ENCODE measurements at regions not wholly inside any gene's neighbourhood (a gene's known extent, or its start where the extent isn't known, plus 50 kb on each side); places are given as distances from the start of the nearest gene placed in this dataset.

DNA sequence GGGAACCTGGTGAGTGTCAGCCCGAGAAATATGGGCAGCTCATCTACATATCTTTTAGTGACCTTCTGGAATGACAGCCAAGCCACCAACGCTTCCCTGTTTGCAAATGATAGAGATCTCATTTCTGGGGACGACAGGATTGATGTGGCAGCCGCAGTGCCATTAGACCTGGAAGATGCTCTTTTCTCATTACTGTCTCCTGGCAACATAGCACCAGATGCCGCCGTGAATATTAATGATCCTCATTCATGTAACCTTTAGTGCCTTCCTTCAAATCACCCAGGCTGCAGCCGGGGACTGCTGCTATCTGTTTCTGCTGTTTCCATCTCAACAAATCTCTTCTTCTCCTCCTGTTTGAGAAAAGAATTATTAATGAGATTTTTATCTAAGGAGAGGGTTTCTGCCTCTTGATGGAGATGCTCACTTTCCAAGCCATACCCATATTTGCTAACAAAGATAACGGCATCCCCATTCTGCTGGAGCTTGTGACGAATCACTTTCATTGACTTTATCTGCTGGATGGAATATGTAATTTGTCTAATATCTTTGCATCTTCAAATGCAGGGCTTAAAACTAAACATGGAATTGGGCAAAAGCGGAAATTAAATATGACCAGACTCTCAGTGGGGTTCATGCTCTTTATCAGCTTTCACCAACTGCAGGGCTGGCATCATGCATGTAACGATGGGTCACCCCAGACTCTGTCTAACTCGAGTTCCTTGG is 74.8 kb upstream of the KIF16B start (continued):
- TF ChIP-seq, protein P1, sequence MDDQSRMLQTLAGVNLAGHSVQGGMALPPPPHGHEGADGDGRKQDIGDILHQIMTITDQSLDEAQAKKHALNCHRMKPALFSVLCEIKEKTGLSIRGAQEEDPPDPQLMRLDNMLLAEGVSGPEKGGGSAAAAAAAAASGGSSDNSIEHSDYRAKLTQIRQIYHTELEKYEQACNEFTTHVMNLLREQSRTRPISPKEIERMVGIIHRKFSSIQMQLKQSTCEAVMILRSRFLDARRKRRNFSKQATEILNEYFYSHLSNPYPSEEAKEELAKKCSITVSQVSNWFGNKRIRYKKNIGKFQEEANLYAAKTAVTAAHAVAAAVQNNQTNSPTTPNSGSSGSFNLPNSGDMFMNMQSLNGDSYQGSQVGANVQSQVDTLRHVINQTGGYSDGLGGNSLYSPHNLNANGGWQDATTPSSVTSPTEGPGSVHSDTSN (IDR thresholded peaks at IDR 0.05; ENCODE audit: insufficient replicate concordance, low read depth, low read length), result no peak
- TF ChIP-seq EZH2 (IDR thresholded peaks at IDR 0.05; ENCODE audit: borderline replicate concordance, control insufficient read depth, low read depth, low read length), result no peak

DNA sequence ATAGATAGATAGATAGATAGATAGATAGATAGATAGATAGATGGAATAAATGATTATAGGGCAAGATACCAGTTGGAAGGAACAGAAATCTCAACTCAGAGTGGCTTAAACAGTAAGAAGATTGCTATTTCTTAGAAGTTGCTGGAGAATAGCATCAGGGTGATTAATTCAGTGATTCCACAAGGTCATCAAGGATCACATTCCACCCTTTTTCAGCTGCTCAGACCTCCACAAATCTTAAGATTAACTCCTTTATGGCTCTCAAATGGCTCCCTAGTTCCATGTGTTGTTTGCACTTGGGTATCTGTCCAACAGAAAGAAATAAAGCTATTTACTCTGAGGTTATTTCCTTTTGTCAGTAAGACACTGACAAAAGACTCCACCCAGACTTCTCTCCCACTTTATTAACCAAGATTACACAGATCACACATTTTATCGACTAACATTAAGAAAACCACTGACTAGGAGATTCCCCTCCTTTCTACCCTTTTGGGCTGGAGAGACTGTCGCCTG is 68.3 kb upstream of the KIF16B start:
- intact Hi-C loops (cut with micrococcal nuclease; ENCODE audit: unreplicated experiment), result loop anchor here (10.0 kb wide), 1 partner anchor 937 kb away; no protein-coding TSS in a partner anchor
- ChIA-PET POLR2A (no interaction called here), CTCF (no interaction called here), SMC1A (ENCODE audit: uncharacterized antibody, unreplicated experiment) (no interaction called here), RAD21 (ENCODE audit: unreplicated experiment) (no interaction called here)
- TF ChIP-seq RELA (IDR thresholded peaks at IDR 0.05; ENCODE audit: borderline replicate concordance, partially characterized antibody), result no peak
- Histone ChIP-seq H3K79me2 (ENCODE audit: control insufficient read depth, insufficient read depth, low read length) (no peaks in the 10 kb centered on the region), H3K9me3 (replicated peaks; ENCODE audit: control insufficient read depth, insufficient read depth, low read length) (no peaks in the 10 kb centered on the region), H3K36me3 (ENCODE audit: control insufficient read depth in 2 of 2, insufficient read depth in 2 of 2, low read length in 1 of 2) (no peaks in the 10 kb centered on the region), H2AFZ (ENCODE audit: control insufficient read depth, low read depth, low read length) (no peak overlapping the region), H3K4me1 (ENCODE audit: control insufficient read depth, insufficient read depth, low read length) (no peaks in the 10 kb centered on the region), H3K27ac (ENCODE audit: control insufficient read depth, insufficient read depth) (no peak overlapping the region), H4K20me1 (ENCODE audit: control insufficient read depth, insufficient read depth) (no peaks in the 10 kb centered on the region), H3K9ac (ENCODE audit: control insufficient read depth, insufficient read depth, low read length) (no peak overlapping the region), H3K4me3 (no peak overlapping the region), H3K27me3 (replicated peaks in 1 of 2; ENCODE audit: control insufficient read depth in 2 of 2, insufficient read depth in 2 of 2, low read length in 1 of 2) (no peaks in the 10 kb centered on the region; a peak in 2 of 4 replicates), H3K4me2 (ENCODE audit: control insufficient read depth, insufficient read depth) (no peak overlapping the region)
- 37% methylated on average over 2 of the region's 2 CpGs for WGBS (ENCODE audit: insufficient coverage, insufficient replicate concordance, low lambda C conversion rate, missing lambda C conversion rate)
- in situ Hi-C loops (cut with MboI), result no loop called here
- BruUV-seq (replicated peaks), result no TSS peak
- DNase-seq (ENCODE audit: low read depth, low spot score) (no peak), FAIRE-seq (no peak), ATAC-seq (no peak)
